ACHN (cell line): ENCODE measurements at regions not wholly inside any gene's neighbourhood (a gene's known extent, or its start where the extent isn't known, plus 50 kb on each side); places are given as distances from the start of the nearest gene placed in this dataset.

ENCODE experiments used
- DNase-seq: peaks from one replicate; pipeline ENCODE4 v3.0.0-alpha.2; 2015
- in situ Hi-C: cut with HindIII; loops from 2 replicates; pipeline ENCODE4 v1.10.0; 2017; ENCODE audit warnings: low sequenced_read_pairs, low pct_ligation_motif_present, low pct_unique_long_range_greater_than_20kb

GRCh38 chr6:163694988-163695398 is 280.5 kb downstream of the QKI start:
- in situ Hi-C loops, result no loop called here
- no peak for DNase-seq

DNA sequence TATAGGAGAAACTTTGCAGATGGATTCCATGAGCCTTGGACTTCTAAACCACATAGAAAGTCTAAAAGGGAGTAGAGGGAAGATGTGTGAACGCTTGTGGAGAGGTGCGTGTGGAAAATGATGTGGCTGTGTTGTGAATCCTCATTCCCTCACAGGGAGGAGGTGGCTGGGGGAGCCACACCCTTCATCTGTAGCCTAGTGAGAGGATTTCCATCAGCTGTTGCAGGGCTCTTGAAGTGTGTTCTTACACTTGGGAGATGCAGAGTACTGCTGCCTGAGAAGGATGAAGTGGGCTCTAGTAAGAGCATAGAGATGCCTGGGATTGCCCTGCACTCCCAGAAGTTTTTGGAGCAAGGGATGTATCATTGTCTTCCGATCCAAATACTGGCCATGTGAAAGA is 279.6 kb downstream of the QKI start:
- in situ Hi-C loops, result no loop called here
- no peak for DNase-seq

GRCh38 chr6:163691049-163691448 is 276.5 kb downstream of the QKI start:
- no peak for DNase-seq
- in situ Hi-C loops, result no loop called here

DNA sequence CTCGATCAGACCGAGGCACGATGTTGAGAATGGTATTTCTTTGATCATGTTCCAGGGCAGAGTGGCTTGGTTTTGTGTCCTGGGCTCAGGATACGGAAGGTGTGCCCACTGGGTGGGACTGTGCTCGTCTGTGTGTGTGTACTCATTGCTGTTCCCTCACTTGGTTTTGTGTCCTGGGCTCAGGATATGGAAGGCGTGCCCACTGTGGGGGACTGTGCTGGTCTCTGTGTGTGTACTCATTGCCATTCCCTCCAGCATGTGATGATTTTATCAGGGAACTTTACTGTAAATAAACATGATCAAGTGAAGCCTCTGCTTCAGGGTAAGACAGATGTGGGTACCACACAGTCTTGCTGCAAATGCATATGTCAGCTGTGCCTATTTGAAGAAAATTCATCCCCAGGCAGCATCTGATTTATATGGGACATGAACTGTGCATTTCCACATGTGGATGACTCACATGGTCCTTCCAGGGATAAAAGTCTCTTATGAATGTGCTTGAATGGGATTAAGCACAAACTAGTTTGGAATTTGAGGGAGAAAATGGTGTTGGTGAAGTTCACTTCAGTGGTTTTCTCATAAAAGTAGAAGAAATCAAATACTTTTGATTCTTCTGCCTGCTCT is 274.3 kb downstream of the QKI start:
- in situ Hi-C loops, result no loop called here
- no peak for DNase-seq

DNA sequence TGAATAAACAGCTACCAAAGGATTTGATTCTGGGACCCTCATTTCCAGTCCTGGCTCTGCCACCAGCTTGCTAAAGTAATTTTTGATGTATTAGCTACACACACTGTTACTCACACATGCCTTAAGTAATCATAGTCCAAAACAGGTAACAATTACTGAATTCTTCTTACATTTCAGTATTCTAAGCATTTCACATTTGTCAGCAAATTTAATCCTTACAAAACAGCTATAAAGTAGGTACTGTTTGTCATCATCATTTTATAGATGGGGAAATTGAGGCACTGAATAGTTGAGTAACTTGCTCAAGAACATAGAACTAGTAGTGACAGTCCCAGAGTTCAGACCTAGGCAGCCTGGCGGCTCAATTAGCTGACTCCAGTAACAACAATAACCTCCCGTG is 272.6 kb downstream of the QKI start:
- in situ Hi-C loops, result no loop called here
- DNase-seq, result no peak

GRCh38 chr6:163686301-163686700 is 271.8 kb downstream of the QKI start:
- in situ Hi-C loops, result no loop called here
- DNase-seq, result no peak

DNA sequence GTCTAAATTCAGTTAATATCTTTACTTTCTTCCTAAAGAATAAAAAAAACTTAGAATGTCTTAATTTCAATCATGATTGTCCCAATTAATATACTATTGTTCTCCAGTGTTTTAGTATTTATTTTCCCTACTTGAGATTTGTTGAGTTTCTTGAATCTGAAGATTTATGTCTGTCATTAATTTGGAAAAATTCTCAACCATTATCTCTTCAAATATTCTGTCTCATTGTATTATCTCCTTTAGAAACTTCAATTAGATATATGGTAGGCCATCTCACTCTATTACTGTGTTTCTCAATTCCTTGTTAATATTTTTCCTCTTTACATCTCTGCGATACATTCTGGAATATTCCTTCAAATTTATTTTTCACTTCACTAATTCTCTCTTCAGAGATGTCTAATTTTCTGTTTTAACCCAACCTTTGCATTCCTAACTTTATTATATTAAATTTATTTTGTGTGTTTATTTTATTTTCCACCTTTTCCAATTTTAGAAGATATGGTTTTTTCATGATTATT is 268.6 kb downstream of the QKI start:
- in situ Hi-C loops, result no loop called here
- no peak for DNase-seq

DNA sequence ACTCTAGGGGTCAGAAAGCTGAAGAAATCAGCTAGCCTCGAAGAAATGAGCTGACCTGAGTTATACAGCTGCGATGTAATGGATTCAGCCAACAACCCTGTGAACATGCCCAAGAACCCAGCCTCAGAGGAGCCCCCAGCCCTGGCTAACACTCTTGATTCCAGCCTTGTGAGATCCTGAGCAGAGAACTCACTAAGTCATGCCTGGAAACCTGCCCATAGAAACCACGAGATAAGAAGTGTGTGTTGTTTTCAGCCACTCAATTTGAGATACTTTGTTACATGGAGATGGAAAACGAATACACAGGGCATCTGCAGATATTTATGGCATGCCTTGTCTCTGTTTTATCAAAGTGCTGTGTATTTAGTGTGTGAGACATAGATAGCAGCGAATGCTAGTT is 265.2 kb downstream of the QKI start:
- DNase-seq, result no peak
- in situ Hi-C loops, result no loop called here

- no peak for DNase-seq
- in situ Hi-C loops, result no loop called here
Measured at GRCh38 chr6:163679012-163679660, 264.6 kb downstream of the QKI start.

- no peak for DNase-seq
- in situ Hi-C loops, result no loop called here
Measured at GRCh38 chr6:163675611-163676010, 261.1 kb downstream of the QKI start.

GRCh38 chr6:163672710-163673109 is 258.2 kb downstream of the QKI start:
- in situ Hi-C loops, result no loop called here
- no peak for DNase-seq

DNA sequence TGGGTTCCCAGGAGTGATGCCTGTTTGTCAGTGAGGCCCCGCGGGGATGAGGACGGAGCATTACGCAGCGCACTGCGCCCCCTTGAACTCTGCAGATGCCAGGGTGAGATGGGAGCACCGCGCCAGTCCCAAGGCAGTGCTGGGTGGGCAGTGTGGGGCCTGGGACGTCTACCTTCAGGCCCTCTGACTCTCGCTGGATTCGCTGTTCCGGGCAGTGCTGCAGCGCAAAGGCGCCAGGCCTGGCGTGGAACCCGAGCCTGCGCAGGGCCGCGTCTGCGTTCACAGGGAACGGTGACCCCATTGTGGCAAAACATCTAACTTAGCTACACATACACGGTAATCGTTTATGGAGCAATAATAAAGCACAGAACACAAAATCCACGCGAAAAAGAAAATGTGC is 257.3 kb downstream of the QKI start:
- in situ Hi-C loops, result no loop called here

GRCh38 chr6:163671355-163671754 is 256.8 kb downstream of the QKI start:
- in situ Hi-C loops, result no loop called here
- no peak for DNase-seq

More for the DNA sequence above, 257.3 kb downstream of the QKI start:
- DNase-seq, result no peak

- in situ Hi-C loops, result no loop called here
- DNase-seq, result no peak
Measured at GRCh38 chr6:163670336-163670735, 255.8 kb downstream of the QKI start.

DNA sequence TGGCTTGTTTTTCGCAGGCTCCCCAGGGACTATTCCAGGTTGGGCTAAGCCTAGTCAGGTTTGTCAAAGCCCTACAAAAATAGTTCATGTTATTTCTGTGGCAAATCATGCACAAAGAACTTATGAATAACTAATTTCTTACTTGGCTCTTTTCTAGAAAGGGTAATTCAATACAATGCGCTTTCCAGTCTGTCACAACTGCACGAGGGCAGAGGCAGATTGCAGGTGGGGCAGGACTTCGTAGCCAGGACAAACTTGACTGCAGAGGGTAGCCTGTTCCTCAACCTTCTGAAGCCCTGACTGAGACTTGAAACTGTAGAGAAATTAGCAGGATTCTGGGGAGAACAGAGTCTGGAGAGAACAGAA is 253.5 kb downstream of the QKI start:
- no peak for DNase-seq
- in situ Hi-C loops, result no loop called here

DNA sequence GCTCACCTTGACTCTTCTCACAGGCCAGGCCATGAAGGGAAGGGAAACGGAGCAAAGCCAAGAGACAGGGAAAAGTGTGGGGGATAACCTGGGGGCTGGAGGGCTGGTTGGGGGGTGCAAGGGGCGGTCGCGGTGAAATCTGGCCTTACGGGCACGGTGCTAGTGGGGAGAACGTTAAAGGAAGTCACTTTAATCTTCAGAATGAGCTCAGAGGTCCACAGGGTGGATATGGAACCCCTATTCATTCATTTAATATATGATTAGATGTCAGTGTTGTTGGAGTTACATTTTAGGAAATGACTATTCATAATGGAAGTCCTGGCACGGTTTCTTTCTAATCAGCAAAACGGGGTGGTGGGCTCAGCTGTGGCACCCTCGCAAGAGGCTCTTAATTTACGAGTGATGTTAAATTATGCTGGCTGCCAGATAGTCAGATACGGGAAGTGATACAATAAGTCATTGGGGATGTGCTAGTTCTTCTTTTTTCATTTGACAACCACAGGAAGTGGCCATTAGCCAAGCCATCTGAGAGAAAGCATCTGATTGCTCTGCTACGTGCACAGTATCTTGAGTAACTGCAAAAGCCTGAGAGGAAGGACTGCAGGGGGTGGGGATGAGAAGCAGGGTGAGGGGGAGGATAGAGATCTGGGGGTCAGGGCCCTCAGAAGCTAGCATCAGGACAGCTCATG is 253.0 kb downstream of the QKI start:
- no peak for DNase-seq
- in situ Hi-C loops, result no loop called here

GRCh38 chr6:163665464-163665863 is 250.9 kb downstream of the QKI start:
- DNase-seq, result no peak
- in situ Hi-C loops, result no loop called here

GRCh38 chr6:163663575-163663974 is 249.1 kb downstream of the QKI start:
- in situ Hi-C loops, result no loop called here
- no peak for DNase-seq

DNA sequence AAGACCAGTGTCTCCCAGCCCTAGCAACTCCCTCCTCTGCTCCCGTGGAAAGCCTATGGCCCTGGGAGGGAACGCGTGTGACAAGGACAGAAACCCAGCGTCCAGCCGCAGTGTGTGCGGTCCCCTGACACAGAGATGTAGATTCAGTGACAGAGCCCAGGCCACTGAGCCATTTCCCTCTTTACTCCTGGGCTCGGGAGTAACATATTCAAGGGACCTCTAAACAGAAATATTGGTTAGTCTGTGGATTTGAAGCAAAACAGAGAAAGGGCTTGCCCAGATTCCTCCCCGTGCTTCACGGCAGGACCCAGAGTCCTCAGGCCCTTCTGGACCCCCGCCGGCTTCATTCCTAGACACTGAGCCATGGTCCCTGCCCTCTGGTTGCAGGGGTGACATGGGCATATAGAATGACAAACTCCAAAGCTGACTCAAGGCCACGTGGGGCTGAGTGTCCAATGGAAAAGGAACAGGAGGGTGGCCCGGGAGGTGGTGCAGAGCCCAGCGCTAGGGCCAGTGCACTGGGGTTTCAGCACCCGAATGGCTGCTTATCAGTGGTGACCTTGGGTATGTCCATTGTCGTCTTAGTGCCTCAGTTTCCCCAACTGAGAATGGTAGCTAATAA is 248.2 kb downstream of the QKI start:
- no peak for DNase-seq
- in situ Hi-C loops, result no loop called here
